GM19395 (cell line): ENCODE measurements at regions not wholly inside any gene's neighbourhood (a gene's known extent, or its start where the extent isn't known, plus 50 kb on each side); places are given as distances from the start of the nearest gene placed in this dataset.
"Not testable (repeated sequence)": the region's sequence is repeated elsewhere in the genome, so short reads cannot be mapped to it uniquely, and the experiment has no call there.

Experiments used
- ATAC-seq: cut with Tn5 transposase; IDR thresholded peaks from one replicate; pipeline ENCODE4 v1.9.1; 2021; ENCODE audit warnings: mild to moderate bottlenecking, moderate library complexity; ENCODE audit not compliant: unreplicated experiment

GRCh38 chr6:67458265-67458664 lies 1176.8 kb upstream of the ADGRB3 start:
- no peak for ATAC-seq

GRCh38 chr6:67451874-67452273 lies 1183.2 kb upstream of the ADGRB3 start:
- no peak for ATAC-seq

DNA sequence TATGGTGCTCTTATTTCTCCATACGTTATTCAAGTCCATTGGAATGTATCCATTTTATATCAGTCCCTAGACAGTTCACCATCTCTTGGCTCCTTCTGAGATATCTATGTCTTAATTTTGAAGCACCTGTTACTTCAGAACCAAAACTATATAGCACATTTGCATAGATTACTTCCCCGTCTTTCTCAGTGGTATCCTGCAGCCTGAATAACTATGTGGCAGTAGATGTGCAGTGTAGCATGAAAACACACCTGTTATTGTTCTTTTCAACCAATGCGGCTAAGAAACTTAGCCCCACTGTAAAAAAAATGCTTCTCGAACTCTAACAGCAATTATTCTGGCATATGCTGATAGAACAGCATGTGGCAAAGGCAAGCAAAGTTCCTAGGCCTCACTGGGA lies 1184.4 kb upstream of the ADGRB3 start:
- ATAC-seq = no peak

GRCh38 chr6:67449602-67450001 lies 1185.5 kb upstream of the ADGRB3 start:
- ATAC-seq = no peak

- ATAC-seq = no peak
Observed at GRCh38 chr6:67433124-67433523, 1202.0 kb upstream of the ADGRB3 start.

DNA sequence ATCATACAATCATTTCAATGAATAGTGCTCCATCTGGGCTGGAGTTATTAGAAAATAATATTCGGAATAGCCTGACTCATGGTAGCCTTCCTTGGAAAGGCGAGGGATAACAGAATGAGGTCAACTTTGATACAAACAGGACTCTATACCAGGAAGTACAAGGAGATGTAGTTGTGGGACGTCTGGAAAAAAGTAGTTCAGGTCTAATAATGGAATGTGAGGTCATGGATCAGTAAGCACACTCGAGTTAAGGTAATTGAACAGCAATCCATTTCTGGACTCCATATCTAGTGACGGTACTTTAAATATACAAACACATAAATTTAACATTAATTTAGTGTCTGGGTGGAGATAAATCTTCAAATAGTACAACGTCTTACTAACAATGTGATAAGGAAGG lies 1204.0 kb upstream of the ADGRB3 start:
- no peak for ATAC-seq

- not testable (repeated sequence) for ATAC-seq
Observed at GRCh38 chr6:67426686-67427085, 1208.4 kb upstream of the ADGRB3 start.

DNA sequence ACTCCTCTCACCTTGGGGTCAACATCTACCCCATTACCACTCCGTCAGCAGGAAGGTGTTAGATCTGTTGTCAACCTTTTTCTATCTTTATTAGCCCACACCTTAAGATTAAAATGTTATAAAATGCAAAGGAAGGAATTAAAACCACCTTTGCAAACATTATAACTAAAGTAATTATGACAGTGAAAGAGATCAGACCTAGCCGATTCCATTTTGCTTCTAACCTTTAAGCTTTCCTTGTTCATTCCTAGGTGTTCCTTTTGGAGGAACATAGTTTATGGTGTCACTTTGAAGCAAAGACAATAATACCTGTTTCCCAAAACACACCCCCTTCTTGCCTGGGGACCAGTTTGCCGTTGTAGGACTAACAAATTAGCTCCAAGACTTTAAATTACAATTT lies 1223.0 kb upstream of the ADGRB3 start:
- ATAC-seq = no peak

DNA sequence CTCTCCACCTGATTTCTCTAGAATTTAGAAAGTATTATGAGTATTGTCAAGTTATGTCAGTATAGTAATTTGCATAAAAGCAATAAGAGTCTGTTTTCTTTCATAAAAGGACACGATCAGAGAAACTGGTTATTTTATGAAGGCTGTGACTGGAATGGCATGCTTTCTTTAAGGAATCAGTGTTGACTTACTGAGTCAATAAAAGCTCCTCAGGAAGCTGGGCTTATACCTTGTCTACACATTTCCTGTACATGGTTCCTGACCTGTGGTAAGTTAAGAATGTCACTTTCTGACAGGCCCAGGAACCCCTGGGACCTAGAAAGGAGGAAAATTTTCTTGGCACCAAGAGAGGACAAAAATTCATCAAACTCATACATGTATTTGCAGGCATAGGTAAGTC lies 1224.0 kb upstream of the ADGRB3 start:
- no peak for ATAC-seq

- no peak for ATAC-seq
Observed at GRCh38 chr6:67394254-67394653, 1240.8 kb upstream of the ADGRB3 start.

DNA sequence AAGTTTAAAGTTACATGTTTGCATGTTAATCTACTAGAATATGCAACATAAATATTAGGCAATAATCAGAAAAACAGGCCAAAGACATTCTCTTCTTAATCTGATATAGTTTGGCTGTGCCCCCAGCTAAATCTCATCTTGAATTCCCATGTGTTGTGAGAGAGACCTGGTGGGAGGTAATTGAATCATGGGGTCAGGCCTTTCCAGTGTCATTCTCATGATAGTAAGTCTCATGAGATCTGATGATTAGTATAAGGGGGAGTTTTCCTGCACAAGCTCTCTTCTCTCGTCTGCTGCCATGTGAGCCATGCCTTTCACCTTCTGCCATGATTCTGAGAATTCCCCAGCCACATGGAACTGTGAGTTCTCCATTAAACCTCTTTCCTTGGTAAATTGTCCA lies 1241.7 kb upstream of the ADGRB3 start:
- no peak for ATAC-seq

DNA sequence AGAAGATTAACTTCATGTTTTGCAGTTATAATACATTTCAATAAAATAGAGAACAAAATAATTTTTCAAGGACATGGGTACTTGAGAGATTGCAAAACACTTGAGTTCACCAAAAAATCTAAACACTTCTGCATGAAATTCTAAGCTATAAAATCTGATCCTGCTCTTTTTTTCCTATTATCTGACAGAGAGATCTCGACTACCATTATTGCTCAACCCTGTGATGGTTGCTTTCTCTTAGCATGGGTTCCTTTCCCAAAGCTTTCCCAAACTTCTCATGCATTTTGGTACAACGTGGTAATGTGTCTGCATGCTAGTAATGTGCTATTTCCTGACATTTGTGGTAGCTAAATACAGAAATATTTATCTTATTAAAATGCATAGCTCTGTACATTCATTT lies 1243.1 kb upstream of the ADGRB3 start:
- no peak for ATAC-seq

- ATAC-seq = no peak
Observed at GRCh38 chr6:67369679-67370078, 1265.4 kb upstream of the ADGRB3 start.

- ATAC-seq = no peak
Observed at GRCh38 chr6:67362976-67363375, 1272.1 kb upstream of the ADGRB3 start.

- ATAC-seq = no peak
Observed at GRCh38 chr6:67361264-67361663, 1273.8 kb upstream of the ADGRB3 start.

GRCh38 chr6:67358241-67358640 lies 1276.8 kb upstream of the ADGRB3 start:
- no peak for ATAC-seq

GRCh38 chr6:67353861-67354260 lies 1281.2 kb upstream of the ADGRB3 start:
- ATAC-seq = no peak

- ATAC-seq = no peak
Observed at GRCh38 chr6:67352717-67353116, 1282.4 kb upstream of the ADGRB3 start.

- ATAC-seq = no peak
Observed at GRCh38 chr6:67350729-67351128, 1284.4 kb upstream of the ADGRB3 start.

DNA sequence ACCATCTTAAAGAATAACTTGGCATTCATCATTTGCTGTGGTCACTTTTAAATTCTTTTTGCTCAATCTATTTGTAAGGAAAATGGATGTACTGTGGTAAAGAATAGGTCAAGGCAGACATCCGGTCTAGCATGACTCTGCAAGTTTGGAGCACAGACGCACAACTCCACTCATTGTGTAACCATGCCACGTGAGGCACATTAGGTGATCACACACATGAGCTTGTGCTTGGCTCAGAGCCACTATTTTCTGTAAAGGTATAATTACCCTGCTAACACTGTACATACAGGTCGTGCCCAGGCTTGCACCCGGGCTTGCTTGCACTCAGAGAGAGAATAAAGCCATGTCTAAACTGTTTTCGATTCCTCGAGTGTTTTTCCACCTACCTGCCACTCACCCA lies 1289.1 kb upstream of the ADGRB3 start:
- ATAC-seq = no peak

DNA sequence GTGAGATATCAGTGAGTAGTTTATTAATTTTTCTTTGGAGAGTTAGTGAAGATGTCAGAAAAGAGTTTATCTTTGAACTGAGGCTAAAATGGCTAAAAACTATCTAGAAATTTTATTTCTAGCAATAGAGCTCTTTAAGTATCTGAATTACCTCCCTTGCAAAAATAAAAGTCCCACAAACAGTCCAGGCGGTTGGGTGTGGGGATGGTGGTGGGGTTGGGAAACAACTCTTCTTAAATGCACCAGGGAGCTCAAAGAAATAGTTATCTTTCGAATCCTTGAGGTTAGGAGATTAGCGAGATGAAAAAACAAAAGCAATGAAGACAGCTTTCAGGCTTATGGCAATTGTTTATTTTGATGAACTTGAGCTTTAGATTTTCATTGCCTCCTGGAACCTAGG lies 1299.1 kb upstream of the ADGRB3 start:
- no peak for ATAC-seq

DNA sequence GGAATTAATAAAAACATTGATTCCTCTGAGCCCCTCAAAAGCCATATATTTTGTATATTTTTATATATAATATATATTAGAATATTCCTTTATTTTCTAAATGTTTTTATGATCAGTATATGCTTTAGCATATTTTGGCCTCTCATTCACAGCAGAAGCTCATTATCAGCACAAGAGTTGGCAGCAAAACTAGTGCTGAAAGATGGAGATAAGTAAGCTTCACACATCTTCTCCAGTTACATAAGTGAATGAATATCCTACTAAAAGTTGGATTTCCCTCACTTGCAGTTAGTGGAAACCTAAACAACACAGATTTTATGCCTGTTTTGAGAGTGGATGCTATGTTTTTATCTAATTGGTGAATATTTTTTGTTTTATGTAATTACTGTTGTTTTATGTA lies 1303.8 kb upstream of the ADGRB3 start:
- ATAC-seq = no peak

DNA sequence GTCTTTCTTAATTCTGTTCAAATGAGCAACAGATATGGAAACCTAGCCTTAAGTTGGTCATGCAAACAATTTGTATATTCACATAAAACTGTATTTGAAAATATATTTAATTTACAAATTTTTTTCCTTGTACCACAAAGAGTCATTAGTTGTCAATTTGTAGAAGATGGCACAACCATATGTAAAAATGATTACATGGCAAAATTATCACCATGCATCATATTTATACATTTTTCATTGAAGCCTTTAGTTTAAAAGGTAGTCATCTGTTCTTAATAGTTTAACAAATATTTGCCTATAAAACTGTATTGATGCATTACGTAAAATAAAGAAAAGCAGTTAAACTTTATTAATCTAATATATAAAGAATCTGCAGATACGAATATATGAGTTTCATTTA lies 1306.8 kb upstream of the ADGRB3 start:
- no peak for ATAC-seq
